ENCODE measurements at regions not wholly inside any gene's neighbourhood (a gene's known extent, or its start where the extent isn't known, plus 50 kb on each side); places are given as distances from the start of the nearest gene placed in this dataset.

- H3K27me3 ChIP-seq: no peaks in the 10 kb centered on the region
- H3K27ac Mint-ChIP-seq: no peak overlapping the region
- H3K9me3 Mint-ChIP-seq: no peaks in the 10 kb centered on the region
- no peaks in the 10 kb centered on the region for H4K20me1 ChIP-seq (ENCODE audit: low read depth)
- no peaks in the 10 kb centered on the region for H3K36me3 Mint-ChIP-seq
- H3K79me2 ChIP-seq (ENCODE audit: low read depth): no peaks in the 10 kb centered on the region
- no peak overlapping the region for H3K4me3 ChIP-seq
- no peak for DNase-seq (ENCODE audit: low spot score)
- H3K27ac ChIP-seq: no peak overlapping the region
- no peak overlapping the region for H3K4me3 Mint-ChIP-seq
- no peak overlapping the region for H3K9ac ChIP-seq
- H3K9me3 ChIP-seq (ENCODE audit: low read depth): no peaks in the 10 kb centered on the region
- no peak overlapping the region for H2AFZ ChIP-seq (replicated peaks)
- TF ChIP-seq EZH2 (IDR thresholded peaks at IDR 0.05): no peak
- no peaks in the 10 kb centered on the region for H3K27me3 Mint-ChIP-seq (ENCODE audit: insufficient read depth, low read depth)
- H3F3A ChIP-seq (ENCODE audit: low read depth): no peaks in the 10 kb centered on the region
- no peak overlapping the region for H3K4me2 ChIP-seq
- H3K36me3 ChIP-seq: no peaks in the 10 kb centered on the region
- no peaks in the 10 kb centered on the region for H3K4me1 Mint-ChIP-seq
- peaks cover 4% of the 10 kb centered on the region for H3K4me1 ChIP-seq
Observed at GRCh38 chr6:23526526-23526925, 599.5 kb upstream of the NRSN1 start.

- no peak overlapping the region for H3K27ac Mint-ChIP-seq
- H3K4me1 ChIP-seq: no peaks in the 10 kb centered on the region
Observed at GRCh38 chr6:23529902-23530301, 596.1 kb upstream of the NRSN1 start.

GRCh38 chr6:23531666-23532065 is 594.3 kb upstream of the NRSN1 start:
- H3K36me3 Mint-ChIP-seq: no peaks in the 10 kb centered on the region
- TF ChIP-seq CTCF (IDR thresholded peaks at IDR 0.05) (no peak), EZH2 (IDR thresholded peaks at IDR 0.05) (no peak)
- H3K4me1 ChIP-seq: no peaks in the 10 kb centered on the region
- DNase-seq (ENCODE audit: low spot score): no peak
- no peak overlapping the region for H3K4me3 Mint-ChIP-seq
- H3K4me3 ChIP-seq: no peak overlapping the region
- H3K79me2 ChIP-seq (ENCODE audit: low read depth): no peaks in the 10 kb centered on the region
- no peaks in the 10 kb centered on the region for H3K27me3 ChIP-seq
- H4K20me1 ChIP-seq (ENCODE audit: low read depth): no peaks in the 10 kb centered on the region
- no peaks in the 10 kb centered on the region for H3K36me3 ChIP-seq
- no peaks in the 10 kb centered on the region for H3K9me3 ChIP-seq (ENCODE audit: low read depth)
- H3K27ac Mint-ChIP-seq: no peak overlapping the region
- no peak overlapping the region for H3K4me2 ChIP-seq
- H3K9me3 Mint-ChIP-seq: no peaks in the 10 kb centered on the region
- H3F3A ChIP-seq (ENCODE audit: low read depth): no peaks in the 10 kb centered on the region
- no peak overlapping the region for H2AFZ ChIP-seq (replicated peaks)
- H3K27ac ChIP-seq: no peak overlapping the region
- no peak overlapping the region for H3K9ac ChIP-seq
- no peaks in the 10 kb centered on the region for H3K4me1 Mint-ChIP-seq
- H3K27me3 Mint-ChIP-seq (ENCODE audit: insufficient read depth, low read depth): no peaks in the 10 kb centered on the region

More at GRCh38 chr6:23529902-23530301, 596.1 kb upstream of the NRSN1 start:
- H4K20me1 ChIP-seq (ENCODE audit: low read depth): no peaks in the 10 kb centered on the region
- H3K4me1 Mint-ChIP-seq: no peaks in the 10 kb centered on the region
- no peaks in the 10 kb centered on the region for H3K27me3 Mint-ChIP-seq (ENCODE audit: insufficient read depth, low read depth)
- H3K4me3 Mint-ChIP-seq: no peak overlapping the region
- TF ChIP-seq EZH2phosphoT487 (IDR thresholded peaks at IDR 0.05) (no peak), CTCF (IDR thresholded peaks at IDR 0.05) (no peak), EZH2 (IDR thresholded peaks at IDR 0.05) (no peak)
- H3K9me3 Mint-ChIP-seq: no peaks in the 10 kb centered on the region
- DNase-seq (ENCODE audit: low spot score): no peak
- H3K27ac ChIP-seq: no peak overlapping the region
- H3K9me3 ChIP-seq (ENCODE audit: low read depth): no peaks in the 10 kb centered on the region
- no peaks in the 10 kb centered on the region for H3F3A ChIP-seq (ENCODE audit: low read depth)
- H3K4me2 ChIP-seq: no peak overlapping the region
- H3K79me2 ChIP-seq (ENCODE audit: low read depth): no peaks in the 10 kb centered on the region
- H2AFZ ChIP-seq (replicated peaks): no peak overlapping the region
- no peaks in the 10 kb centered on the region for H3K36me3 ChIP-seq
- H3K27me3 ChIP-seq: no peaks in the 10 kb centered on the region
- no peaks in the 10 kb centered on the region for H3K36me3 Mint-ChIP-seq
- no peak overlapping the region for H3K9ac ChIP-seq
- no peak overlapping the region for H3K4me3 ChIP-seq

- H3K9ac ChIP-seq: no peak overlapping the region
- no peak overlapping the region for H2AFZ ChIP-seq (replicated peaks)
- H3K27me3 ChIP-seq: no peaks in the 10 kb centered on the region
- Mint-ChIP-seq H3K36me3 (no peaks in the 10 kb centered on the region), H3K9me3 (no peaks in the 10 kb centered on the region), H3K4me3 (no peak overlapping the region), H3K4me1 (no peaks in the 10 kb centered on the region), H3K27ac (no peak overlapping the region), H3K27me3 (ENCODE audit: insufficient read depth, low read depth) (no peaks in the 10 kb centered on the region)
- no peak for TF ChIP-seq CTCF (IDR thresholded peaks at IDR 0.05)
- TF ChIP-seq EZH2 (IDR thresholded peaks at IDR 0.05): no peak
- TF ChIP-seq EZH2phosphoT487 (IDR thresholded peaks at IDR 0.05): no peak
- no peak overlapping the region for H3K4me2 ChIP-seq
- H3K4me3 ChIP-seq: no peak overlapping the region
- H3F3A ChIP-seq (ENCODE audit: low read depth): no peaks in the 10 kb centered on the region
- no peaks in the 10 kb centered on the region for H3K9me3 ChIP-seq (ENCODE audit: low read depth)
- no peaks in the 10 kb centered on the region for H3K36me3 ChIP-seq
- H3K27ac ChIP-seq: no peak overlapping the region
- no peaks in the 10 kb centered on the region for H3K4me1 ChIP-seq
- no peaks in the 10 kb centered on the region for H4K20me1 ChIP-seq (ENCODE audit: low read depth)
- no peaks in the 10 kb centered on the region for H3K79me2 ChIP-seq (ENCODE audit: low read depth)
- DNase-seq (ENCODE audit: low spot score): no peak
Observed at GRCh38 chr6:23532227-23532626, 593.8 kb upstream of the NRSN1 start.

All from neural progenitor cell (in vitro differentiated cells).